CD4-positive, alpha-beta T cell treated with Interleukin-12 subunit alpha and Interleukin-12 subunit beta, for 1 hour (primary cell): ENCODE measurements at regions not wholly inside any gene's neighbourhood (a gene's known extent, or its start where the extent isn't known, plus 50 kb on each side); places are given as distances from the start of the nearest gene placed in this dataset.
"Not testable (repeated sequence)": the region's sequence is repeated elsewhere in the genome, so short reads cannot be mapped to it uniquely, and the experiment has no call there.

Experiments
- DNase-seq: peaks from one replicate; pipeline ENCODE4 v3.0.0-alpha.2; 2020

GRCh38 chr7:131026297-131027000 is 292.4 kb upstream of the KLF14 start:
- DNase-seq: no peak

GRCh38 chr7:131027287-131027773 is 293.3 kb upstream of the KLF14 start:
- peak; percentile 66 for DNase-seq

- DNase-seq: no peak
These were observed 294.3 kb upstream of the KLF14 start for GRCh38 chr7:131028295-131028694.

GRCh38 chr7:131029002-131029401 is 295.0 kb upstream of the KLF14 start:
- no peak for DNase-seq

- DNase-seq: peak; percentile 58
These were observed 296.4 kb upstream of the MKLN1 start for GRCh38 chr7:131031099-131031868.

GRCh38 chr7:131032786-131033185 is 294.9 kb upstream of the MKLN1 start:
- no peak for DNase-seq

GRCh38 chr7:131034166-131034881 is 293.4 kb upstream of the MKLN1 start:
- no peak for DNase-seq

- no peak for DNase-seq
These were observed 292.4 kb upstream of the MKLN1 start for GRCh38 chr7:131035088-131035770.

GRCh38 chr7:131038153-131038552 is 289.5 kb upstream of the MKLN1 start:
- DNase-seq: no peak

GRCh38 chr7:131039355-131039762 is 288.3 kb upstream of the MKLN1 start:
- no peak for DNase-seq

- DNase-seq: no peak
These were observed 287.8 kb upstream of the MKLN1 start for GRCh38 chr7:131039836-131040235.

- DNase-seq: peak; percentile 76
These were observed 287.2 kb upstream of the MKLN1 start for GRCh38 chr7:131040467-131040932.

- DNase-seq: not testable (repeated sequence)
These were observed 286.5 kb upstream of the MKLN1 start for GRCh38 chr7:131041012-131041695.

GRCh38 chr7:131042269-131043160 is 285.2 kb upstream of the MKLN1 start:
- DNase-seq: no peak

GRCh38 chr7:131045526-131045925 is 282.1 kb upstream of the MKLN1 start:
- no peak for DNase-seq

- DNase-seq: no peak
These were observed 281.4 kb upstream of the MKLN1 start for GRCh38 chr7:131046246-131046645.

- DNase-seq: no peak
These were observed 279.9 kb upstream of the MKLN1 start for GRCh38 chr7:131047651-131048304.

- no peak for DNase-seq
These were observed 276.4 kb upstream of the MKLN1 start for GRCh38 chr7:131051304-131051703.

- DNase-seq: no peak
These were observed 275.3 kb upstream of the MKLN1 start for GRCh38 chr7:131052285-131052904.

- DNase-seq: no peak
These were observed 271.7 kb upstream of the MKLN1 start for GRCh38 chr7:131056007-131056406.
